NCI-H526 treated with DMSO at 0.1 percent for 48 hours (cell line): ENCODE measurements at regions not wholly inside any gene's neighbourhood (a gene's known extent, or its start where the extent isn't known, plus 50 kb on each side); places are given as distances from the start of the nearest gene placed in this dataset.

ENCODE experiments used
- DNase-seq: peaks from one replicate; lab custom pipeline; 2025; lab: John Stamatoyannopoulos, UW

GRCh38 chr9:91042024-91042423, 240.4 kb downstream of the SYK start:
- DNase-seq = no peak

DNA sequence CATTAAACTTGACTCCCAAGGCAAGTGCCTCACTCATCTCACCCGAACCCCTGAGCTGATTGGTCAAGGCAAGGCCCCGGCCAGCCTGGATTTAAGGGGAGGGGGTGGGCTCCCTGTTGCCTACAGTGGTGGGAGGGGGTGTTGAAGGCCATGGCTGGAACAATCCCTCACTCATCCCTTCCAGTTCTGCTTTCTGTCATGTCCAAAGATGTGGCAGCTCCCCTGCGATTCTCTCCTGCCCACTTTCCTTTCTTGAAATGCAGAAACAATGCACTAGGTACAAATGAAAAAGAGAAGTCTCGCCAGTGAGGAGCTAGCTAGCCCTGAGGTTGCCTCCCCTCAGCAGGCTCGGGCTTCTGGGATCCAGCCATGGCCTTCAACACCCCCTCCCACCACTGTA, 240.9 kb downstream of the SYK start:
- no peak for DNase-seq

DNA sequence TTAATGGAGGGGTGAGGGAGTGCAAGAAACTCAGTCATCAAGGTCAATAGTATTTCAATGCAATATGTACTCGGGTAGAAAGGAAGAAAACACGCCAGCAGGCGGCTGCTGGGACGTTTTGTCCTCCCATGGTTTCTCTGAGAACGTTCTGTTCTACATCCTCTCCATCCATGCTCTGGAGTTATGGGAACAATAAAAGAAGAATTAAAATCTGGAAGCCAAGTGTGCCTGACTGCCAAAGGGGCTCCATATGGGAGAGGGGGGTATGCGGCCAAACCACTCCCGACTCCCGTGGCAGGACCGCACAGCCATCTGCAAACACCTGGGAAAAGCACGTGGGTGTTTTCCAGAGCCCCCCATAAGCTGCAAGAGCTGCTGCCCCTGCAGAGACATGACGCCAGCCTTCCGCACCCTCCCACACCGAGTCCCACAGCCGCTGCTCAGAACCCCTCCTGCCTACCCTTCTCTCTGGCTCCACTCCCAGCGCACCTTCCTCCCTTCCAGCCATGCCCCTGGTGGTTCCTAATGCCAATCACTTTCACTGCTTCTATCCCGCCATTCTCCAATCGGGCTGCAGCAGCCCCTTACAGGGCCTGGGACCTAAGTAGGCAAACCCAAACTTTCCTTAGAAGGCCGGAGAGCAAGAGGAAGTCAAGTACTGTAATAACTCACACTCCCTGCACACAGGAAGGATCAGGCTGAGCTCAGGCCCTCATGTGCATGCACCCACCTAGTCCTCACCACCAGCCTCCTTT, 241.6 kb downstream of the SYK start:
- no peak for DNase-seq

DNA sequence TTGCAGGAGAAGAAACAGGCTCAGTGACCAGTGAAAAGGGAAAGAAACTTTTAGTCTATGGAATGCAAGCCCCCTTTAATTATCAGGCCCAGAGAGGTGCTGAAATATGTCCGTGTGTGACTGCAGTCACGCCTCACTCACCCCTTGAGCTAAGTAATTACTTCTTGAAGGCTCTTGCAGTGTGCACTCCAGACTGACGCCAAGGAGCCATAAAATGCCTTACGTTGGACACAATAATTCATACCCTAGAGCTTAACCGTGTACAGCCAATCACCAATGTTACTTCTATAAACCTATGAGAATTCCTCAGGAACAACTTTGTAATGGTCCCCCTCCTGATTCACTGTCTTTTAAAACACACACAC, 242.2 kb downstream of the SYK start:
- DNase-seq = no peak

- no peak for DNase-seq
These were observed 242.7 kb downstream of the SYK start for GRCh38 chr9:91044354-91044753.

GRCh38 chr9:91045041-91045440, 243.4 kb downstream of the SYK start:
- DNase-seq = no peak

DNA sequence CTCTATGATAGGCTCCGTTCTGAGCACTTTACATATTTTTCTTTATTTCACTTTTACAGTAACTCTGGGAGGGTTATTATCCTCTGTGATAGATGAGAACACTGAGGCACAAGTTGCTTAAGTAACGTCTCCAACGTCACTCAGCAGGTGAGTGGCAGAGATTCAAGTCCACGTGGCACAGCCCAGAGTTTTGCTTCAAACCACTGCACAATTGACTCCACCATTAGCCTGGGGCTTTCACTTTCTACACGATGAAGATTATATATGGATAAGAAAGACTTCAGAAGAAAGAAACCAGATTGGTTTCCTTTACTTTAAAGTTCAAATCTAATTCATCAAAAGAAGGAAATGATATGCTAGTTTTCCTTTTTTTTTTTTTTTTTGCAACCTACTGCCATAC, 245.9 kb downstream of the SYK start:
- DNase-seq = no peak

DNA sequence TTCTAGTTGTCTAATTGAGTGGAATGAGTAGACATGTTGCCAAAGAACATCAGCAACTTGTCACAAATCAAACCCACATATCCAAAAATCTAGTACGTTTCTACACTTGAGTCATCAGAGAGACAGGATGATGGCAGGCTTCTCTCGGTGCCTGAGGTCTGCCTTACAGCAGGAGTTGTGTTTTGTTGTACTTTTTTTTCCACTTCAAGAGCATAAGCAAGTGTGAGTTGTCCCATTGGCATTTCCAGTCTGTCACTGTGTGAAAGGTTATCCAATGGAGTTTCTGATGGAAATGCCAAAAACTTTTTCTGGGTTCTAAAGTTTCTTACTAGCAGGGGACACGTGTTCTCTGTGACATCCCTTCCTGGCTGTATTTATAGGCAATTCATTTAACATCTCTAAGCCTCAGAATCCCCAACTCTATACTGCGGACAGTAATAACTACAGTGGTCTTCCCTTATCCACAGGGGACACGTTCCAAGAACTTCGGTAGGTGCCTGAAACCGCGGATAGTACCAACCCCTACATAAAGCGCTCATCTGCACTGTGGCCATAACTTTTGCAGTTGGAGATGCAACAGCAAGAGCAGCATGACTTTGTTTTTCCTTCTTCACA, 246.5 kb downstream of the SYK start:
- DNase-seq = no peak

DNA sequence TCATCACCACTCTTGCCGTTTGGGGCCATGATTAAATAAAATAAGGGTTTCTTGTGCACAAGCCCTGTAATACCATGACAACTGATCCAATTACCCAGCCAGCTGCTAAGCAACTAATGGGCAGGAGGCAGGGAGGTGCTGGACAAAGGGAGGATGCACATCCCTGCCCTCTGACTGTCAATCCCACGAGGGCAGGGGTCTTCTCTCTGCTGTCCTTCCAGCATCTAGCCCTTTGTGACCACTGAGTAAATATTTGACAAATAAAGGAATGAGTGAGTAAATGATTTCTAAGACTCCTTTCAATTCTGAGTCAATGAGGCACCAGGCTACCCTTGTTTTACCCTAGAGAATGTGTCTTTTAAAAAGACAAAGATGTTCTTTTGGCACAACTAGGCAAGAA, 247.1 kb downstream of the SYK start:
- no peak for DNase-seq

- no peak for DNase-seq
These were observed 252.2 kb downstream of the SYK start for GRCh38 chr9:91053824-91054223.

DNA sequence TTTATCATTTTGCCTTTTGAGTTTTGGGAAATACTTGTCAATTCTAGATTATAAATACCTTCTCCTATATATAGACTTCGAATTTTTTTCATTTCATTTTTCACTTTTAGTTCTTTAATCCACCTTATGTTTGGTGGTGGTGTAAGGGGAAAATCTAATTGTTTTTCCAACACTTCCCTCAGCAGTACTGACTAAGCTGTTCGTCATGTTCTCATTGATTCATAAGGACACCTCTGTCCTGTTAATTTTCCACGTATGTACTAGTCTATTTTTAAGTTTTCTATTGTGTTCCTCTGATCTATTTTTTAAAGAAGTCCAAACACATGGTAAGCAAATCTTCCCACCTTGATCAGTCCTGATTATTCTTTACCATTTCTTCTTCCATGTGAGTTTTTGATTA, 254.2 kb downstream of the SYK start:
- DNase-seq = no peak

DNA sequence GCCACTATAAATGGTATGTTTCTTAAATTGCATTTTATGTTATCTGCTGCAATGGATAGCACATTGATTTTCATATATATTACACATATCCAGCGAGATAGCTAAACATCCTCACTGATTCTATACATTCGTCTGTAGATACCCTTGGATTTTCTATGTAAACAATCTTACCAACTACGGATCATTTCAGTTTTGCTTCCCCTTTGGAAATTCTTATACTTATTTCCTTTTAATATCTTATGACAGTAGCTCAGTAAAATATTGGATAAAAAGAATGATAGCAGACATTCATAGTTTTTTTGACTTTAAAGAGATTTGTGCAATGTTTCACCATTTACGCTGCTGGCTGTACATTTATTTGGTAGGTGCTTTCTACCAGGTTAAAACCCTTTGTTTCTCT, 254.9 kb downstream of the SYK start:
- DNase-seq = no peak

DNA sequence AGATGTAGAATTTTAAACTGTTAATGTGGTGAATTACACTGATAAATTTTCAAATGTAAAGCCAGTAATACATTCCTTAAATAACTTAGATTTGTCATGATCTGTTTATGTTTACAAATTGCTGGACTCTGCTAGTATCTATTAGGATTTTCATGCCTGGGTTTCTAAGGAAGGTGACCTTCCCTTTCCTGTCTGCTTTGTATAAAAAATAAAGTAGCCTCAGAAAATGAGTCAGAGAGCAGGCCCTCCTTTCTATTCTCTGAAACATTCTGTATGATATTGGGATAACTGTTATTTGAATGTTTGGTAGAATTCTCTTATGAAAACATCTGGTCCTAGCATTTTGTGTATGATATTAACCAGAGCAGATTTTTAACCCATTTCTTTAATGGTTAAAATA, 255.3 kb downstream of the SYK start:
- DNase-seq = no peak

DNA sequence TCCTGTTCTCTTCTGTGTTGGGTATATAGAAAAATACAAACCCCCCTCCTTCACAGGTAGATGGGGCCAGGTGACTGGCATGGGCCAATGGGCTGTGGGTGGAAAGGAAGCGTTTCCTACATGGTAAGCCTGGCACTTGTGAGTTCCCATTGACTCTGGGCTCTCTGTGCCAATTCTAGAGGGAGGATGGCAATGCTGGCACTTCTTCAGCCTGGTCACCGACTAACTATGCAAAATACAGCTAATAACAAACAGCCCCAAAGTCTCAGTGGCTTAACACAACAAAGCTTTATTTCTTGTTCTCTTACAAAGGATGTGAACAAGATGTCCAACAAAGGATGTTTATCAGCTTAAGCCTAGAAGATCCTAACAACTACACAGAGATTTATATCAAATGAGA, 258.1 kb downstream of the SYK start:
- no peak for DNase-seq

- no peak for DNase-seq
These were observed 259.1 kb downstream of the SYK start for GRCh38 chr9:91060520-91061343.

- no peak for DNase-seq
These were observed 259.9 kb downstream of the SYK start for GRCh38 chr9:91061506-91061905.

DNA sequence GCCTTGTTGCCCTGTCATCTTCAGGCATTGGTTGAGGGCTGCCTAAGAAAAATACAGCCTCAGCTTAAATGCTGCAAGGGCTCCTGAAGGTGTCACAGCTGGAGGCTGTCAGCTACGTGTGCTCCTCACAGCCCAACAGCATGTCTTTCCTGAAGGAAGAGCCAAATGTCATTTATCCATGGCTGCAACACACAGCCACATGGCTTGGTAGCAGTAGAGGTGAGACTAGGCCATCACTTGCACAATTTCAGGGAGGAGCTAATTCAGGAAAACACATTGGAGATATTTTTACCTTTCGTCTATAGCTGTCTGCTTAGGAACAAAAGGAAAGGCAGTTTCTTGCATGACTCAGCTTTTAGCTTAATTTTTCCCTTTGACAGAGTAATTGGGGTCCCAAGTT, 260.7 kb downstream of the SYK start:
- no peak for DNase-seq

DNA sequence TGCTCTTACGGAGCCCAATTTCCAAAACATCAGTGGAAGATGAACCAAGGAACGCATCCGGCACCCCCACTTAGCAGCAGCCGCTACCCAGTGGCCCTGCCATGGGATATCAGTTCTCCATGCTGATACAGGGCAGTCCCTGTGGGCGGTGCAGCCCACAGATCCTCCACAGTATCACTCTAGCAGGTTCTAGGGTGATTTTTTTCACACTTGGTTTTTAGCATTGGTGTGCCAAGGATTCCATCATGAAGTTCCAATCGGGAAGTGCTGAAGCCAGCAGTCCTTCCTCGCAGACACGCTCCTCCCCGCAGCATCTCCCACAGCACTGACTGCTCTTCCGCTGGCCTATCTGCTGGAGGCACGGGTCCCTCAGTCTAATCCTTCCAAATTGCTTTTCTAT, 261.9 kb downstream of the SYK start:
- DNase-seq = no peak

GRCh38 chr9:91065231-91066041, 263.8 kb downstream of the SYK start:
- DNase-seq = no peak

GRCh38 chr9:91066042-91066415, 264.4 kb downstream of the SYK start:
- DNase-seq = no peak

GRCh38 chr9:91066856-91067255, 265.2 kb downstream of the SYK start:
- no peak for DNase-seq

GRCh38 chr9:91067306-91067860, 265.8 kb downstream of the SYK start:
- DNase-seq = no peak
